ENCODE measurements at regions not wholly inside any gene's neighbourhood (a gene's known extent, or its start where the extent isn't known, plus 50 kb on each side); places are given as distances from the start of the nearest gene placed in this dataset.

GRCh38 chr16:85519540-85520231 is 93.4 kb upstream of the GSE1 start:
- no peak for DNase-seq

GRCh38 chr16:85520853-85521521 is 92.1 kb upstream of the GSE1 start:
- peak; percentile 23 to 49 for DNase-seq

GRCh38 chr16:85521552-85522307 is 91.4 kb upstream of the GSE1 start:
- DNase-seq = no peak

GRCh38 chr16:85522308-85522841 is 90.7 kb upstream of the GSE1 start:
- no peak for DNase-seq

- DNase-seq = peak in 1 of 2 experiments; percentile 43
Observed at GRCh38 chr16:85522842-85523601, 90.1 kb upstream of the GSE1 start.

GRCh38 chr16:85523602-85524364 is 89.3 kb upstream of the GSE1 start:
- DNase-seq = peak in 1 of 2 experiments; percentile 44

GRCh38 chr16:85524365-85524629 is 88.8 kb upstream of the GSE1 start:
- no peak for DNase-seq

- peak in 1 of 2 experiments; percentile 40 for DNase-seq
Observed at GRCh38 chr16:85524630-85525419, 88.3 kb upstream of the GSE1 start.

GRCh38 chr16:85525420-85526184 is 87.5 kb upstream of the GSE1 start:
- DNase-seq = no peak

- DNase-seq = no peak
Observed at GRCh38 chr16:85526185-85526974, 86.7 kb upstream of the GSE1 start.

GRCh38 chr16:85527042-85527766 is 85.9 kb upstream of the GSE1 start:
- DNase-seq = no peak

- DNase-seq = no peak
Observed at GRCh38 chr16:85527767-85528297, 85.3 kb upstream of the GSE1 start.

GRCh38 chr16:85528528-85529387 is 84.4 kb upstream of the GSE1 start:
- DNase-seq = no peak

GRCh38 chr16:85529489-85530369 is 83.4 kb upstream of the GSE1 start:
- no peak for DNase-seq

- DNase-seq = no peak
Observed at GRCh38 chr16:85530370-85530739, 82.8 kb upstream of the GSE1 start.

GRCh38 chr16:85531516-85531915 is 81.6 kb upstream of the GSE1 start:
- DNase-seq = no peak

- no peak for DNase-seq
Observed at GRCh38 chr16:85532147-85532546, 81.0 kb upstream of the GSE1 start.
